ENCODE measurements at regions not wholly inside any gene's neighbourhood (a gene's known extent, or its start where the extent isn't known, plus 50 kb on each side); places are given as distances from the start of the nearest gene placed in this dataset.
"Not testable (repeated sequence)": the region's sequence is repeated elsewhere in the genome, so short reads cannot be mapped to it uniquely, and the experiment has no call there.

DNA sequence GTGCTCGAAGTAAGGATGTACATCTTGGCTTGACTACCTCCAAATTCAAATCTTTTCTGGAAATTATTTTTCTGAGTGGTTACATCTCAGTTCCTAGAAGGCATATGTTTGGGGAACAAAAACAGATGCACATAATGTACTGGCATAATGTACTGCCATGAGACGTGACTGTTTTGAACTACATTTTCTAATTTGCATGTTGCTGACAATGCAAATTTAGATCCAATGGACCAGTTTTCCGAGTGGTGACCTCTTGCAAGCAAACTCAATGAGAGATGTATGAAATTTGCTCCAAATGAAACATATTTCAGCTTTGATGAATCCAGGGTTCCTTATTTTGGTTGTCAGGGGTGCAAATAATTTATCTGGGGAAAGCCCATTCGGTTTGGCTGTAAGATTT lies 694.3 kb downstream of the GRXCR1 start:
- Histone ChIP-seq H3K27ac (no peak overlapping the region), H3K27me3 (no peaks in the 10 kb centered on the region), H3K4me3 (replicated peaks in 1 of 3) (no peak overlapping the region), H3K9me3 (no peaks in the 10 kb centered on the region), H3K4me1 (no peaks in the 10 kb centered on the region), H3K36me3 (no peaks in the 10 kb centered on the region)
- intact Hi-C loops (cut with DNase I), result no loop called here
- DNase-seq, result no peak
- 59 to 79% methylated on average over 4 of the region's 4 CpGs for WGBS, 2 donors
- TF ChIP-seq, protein P1, sequence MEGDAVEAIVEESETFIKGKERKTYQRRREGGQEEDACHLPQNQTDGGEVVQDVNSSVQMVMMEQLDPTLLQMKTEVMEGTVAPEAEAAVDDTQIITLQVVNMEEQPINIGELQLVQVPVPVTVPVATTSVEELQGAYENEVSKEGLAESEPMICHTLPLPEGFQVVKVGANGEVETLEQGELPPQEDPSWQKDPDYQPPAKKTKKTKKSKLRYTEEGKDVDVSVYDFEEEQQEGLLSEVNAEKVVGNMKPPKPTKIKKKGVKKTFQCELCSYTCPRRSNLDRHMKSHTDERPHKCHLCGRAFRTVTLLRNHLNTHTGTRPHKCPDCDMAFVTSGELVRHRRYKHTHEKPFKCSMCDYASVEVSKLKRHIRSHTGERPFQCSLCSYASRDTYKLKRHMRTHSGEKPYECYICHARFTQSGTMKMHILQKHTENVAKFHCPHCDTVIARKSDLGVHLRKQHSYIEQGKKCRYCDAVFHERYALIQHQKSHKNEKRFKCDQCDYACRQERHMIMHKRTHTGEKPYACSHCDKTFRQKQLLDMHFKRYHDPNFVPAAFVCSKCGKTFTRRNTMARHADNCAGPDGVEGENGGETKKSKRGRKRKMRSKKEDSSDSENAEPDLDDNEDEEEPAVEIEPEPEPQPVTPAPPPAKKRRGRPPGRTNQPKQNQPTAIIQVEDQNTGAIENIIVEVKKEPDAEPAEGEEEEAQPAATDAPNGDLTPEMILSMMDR (IDR thresholded peaks at IDR 0.05), result no peak
- no peak for TF ChIP-seq POLR2A (IDR thresholded peaks at IDR 0.05)

DNA sequence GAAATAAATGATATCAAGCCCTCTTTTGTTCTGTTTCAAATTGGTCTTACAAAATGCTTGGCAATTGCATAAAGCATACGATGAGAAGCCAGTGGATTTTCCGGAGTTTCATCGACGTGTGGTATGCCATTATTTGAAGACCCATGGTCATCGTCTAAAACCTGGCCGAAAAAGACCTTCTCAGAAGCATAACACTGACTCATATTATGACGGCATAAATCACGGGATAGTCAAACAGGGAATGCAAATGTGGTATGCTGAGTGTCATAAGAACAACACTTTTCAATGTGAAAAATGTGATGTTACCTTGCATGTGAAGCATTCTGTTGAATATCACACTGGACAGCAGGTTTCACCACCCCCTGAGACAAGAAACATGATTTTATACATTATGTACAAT lies 695.2 kb downstream of the GRXCR1 start:
- Histone ChIP-seq H3K4me3 (replicated peaks in 1 of 3) (no peak overlapping the region), H3K9me3 (no peaks in the 10 kb centered on the region), H3K27me3 (no peaks in the 10 kb centered on the region), H3K27ac (no peak overlapping the region), H3K36me3 (no peaks in the 10 kb centered on the region), H3K4me1 (no peaks in the 10 kb centered on the region)
- TF ChIP-seq POLR2A (IDR thresholded peaks at IDR 0.05), result no peak
- TF ChIP-seq, protein P1 (IDR thresholded peaks at IDR 0.05), result no peak
- 92 to 94% methylated on average over 8 of the region's 8 CpGs for WGBS, 2 donors
- intact Hi-C loops (cut with DNase I), result no loop called here
- no peak for DNase-seq

DNA sequence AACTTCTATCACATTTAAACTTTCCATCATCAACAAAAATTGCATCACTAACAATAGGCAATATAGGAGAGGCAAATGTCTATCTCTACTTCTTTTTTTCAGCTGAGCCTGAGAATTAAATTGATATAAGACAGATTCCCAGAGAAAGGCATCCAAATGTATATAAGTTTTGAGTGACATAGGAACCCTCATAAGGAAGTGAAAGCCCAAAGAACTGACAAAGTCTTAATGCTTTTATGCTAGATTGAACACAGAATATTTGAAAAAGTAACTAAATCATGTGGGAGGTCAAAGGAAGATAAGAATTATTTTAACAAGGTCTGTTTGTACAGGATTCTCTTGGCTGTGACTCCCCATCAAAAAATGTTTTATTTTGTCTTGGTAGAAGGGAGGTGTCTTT lies 714.9 kb downstream of the GRXCR1 start:
- no peak for DNase-seq

DNA sequence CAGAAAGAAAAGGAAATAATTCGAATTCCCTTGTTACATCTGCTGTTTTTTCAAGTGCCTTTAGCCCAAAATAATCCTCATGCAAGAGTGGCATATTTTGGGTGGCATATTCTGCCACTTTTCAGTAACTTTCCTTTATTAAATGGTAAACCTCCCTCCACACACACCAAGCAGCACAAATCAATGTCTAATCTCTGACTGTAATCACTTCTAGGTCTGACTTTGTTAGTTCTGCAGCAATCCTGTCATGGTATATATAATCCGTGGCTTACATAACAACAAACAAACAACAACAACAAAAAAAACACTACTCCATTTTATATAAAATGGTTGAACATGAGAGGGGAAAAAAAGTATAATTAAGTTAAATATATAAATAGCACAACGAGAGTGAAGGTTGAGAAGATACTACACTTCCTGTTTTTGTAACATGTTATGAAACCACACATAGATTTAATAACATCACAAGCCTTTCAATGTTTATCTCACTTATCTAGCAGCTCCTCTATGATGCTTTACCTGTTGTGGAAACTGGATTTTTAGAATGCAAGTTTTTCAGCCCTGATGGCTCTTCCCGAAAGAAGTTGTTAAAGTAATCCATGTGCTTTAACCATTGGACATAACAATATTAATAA lies 715.4 kb downstream of the GRXCR1 start:
- 74 to 75% methylated on average over 4 of the region's 4 CpGs for WGBS, 2 donors
- TF ChIP-seq, protein P1 (IDR thresholded peaks at IDR 0.05), result no peak
- TF ChIP-seq POLR2A (IDR thresholded peaks at IDR 0.05), result no peak

More for the DNA sequence above, 714.9 kb downstream of the GRXCR1 start:
- H3K27me3 ChIP-seq, result no peaks in the 10 kb centered on the region
- no peak overlapping the region for H3K27ac ChIP-seq
- TF ChIP-seq, protein P1 (IDR thresholded peaks at IDR 0.05), result no peak
- no peak for TF ChIP-seq POLR2A (IDR thresholded peaks at IDR 0.05)
- no peaks in the 10 kb centered on the region for H3K36me3 ChIP-seq
- H3K4me1 ChIP-seq, result no peaks in the 10 kb centered on the region
- intact Hi-C loops (cut with DNase I), result no loop called here
- H3K9me3 ChIP-seq, result no peaks in the 10 kb centered on the region
- no peak overlapping the region for H3K4me3 ChIP-seq (replicated peaks in 1 of 3)

DNA sequence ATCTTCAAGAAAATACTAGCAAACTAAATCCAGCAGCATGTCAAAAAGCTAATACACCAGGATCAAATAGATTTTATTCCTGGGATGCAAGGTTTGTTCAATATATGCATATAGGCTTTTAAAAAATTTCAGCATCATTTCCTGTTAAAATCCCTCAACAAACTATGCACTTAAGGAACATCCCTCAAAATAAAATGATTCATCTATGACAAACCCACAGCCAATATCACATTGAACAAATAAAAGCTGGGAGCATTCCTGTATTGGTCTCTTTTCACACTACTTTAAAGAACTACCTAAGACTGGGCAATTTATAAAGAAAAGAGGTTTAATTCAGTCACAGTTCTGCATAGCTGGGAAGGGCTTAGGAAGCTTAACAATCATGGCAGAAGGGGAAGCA lies 726.7 kb downstream of the GRXCR1 start:
- H3K9me3 ChIP-seq, result no peaks in the 10 kb centered on the region
- H3K4me3 ChIP-seq (replicated peaks in 1 of 3), result no peak overlapping the region
- H3K36me3 ChIP-seq, result no peaks in the 10 kb centered on the region
- H3K27me3 ChIP-seq, result no peaks in the 10 kb centered on the region
- no peaks in the 10 kb centered on the region for H3K4me1 ChIP-seq
- no peak for TF ChIP-seq POLR2A (IDR thresholded peaks at IDR 0.05)
- TF ChIP-seq, protein P1 (IDR thresholded peaks at IDR 0.05), result no peak
- no peak for DNase-seq
- intact Hi-C loops (cut with DNase I), result no loop called here
- H3K27ac ChIP-seq, result no peak overlapping the region

More for the DNA sequence above, 715.4 kb downstream of the GRXCR1 start:
- intact Hi-C loops (cut with DNase I), result no loop called here
- Histone ChIP-seq H3K27me3 (no peaks in the 10 kb centered on the region), H3K27ac (no peak overlapping the region), H3K9me3 (no peaks in the 10 kb centered on the region), H3K4me1 (no peaks in the 10 kb centered on the region), H3K36me3 (no peaks in the 10 kb centered on the region), H3K4me3 (replicated peaks in 1 of 3) (no peak overlapping the region)
- no peak for DNase-seq

DNA sequence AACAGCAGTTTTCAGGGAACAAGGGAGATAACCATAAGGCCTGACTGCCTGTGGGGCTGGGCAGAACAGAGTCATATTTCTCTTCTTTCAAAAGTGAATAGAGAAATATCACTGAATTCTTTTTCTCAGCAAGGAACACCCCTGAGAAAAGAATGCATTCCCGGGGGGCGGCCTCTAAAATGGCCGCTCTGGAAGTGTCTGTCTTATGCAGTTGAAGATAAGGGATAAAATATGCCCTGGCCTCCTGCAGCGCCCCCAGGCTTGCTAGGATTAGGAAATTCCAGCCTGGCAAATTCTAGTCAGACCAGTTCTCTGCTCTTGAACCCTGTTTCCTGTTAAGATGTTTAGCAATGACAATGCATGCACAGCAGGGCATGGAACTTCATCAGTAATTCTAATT lies 745.4 kb downstream of the GRXCR1 start:
- H3K36me3 ChIP-seq; H3K27me3 ChIP-seq; H3K4me1 ChIP-seq; intact Hi-C loops (cut with DNase I); H3K4me3 ChIP-seq (replicated peaks in 1 of 3); DNase-seq; H3K27ac ChIP-seq; H3K9me3 ChIP-seq: not testable (repeated sequence)
- WGBS, 2 donors, result 90 to 92% methylated on average over 4 of the region's 4 CpGs
